ENCODE measurements at regions not wholly inside any gene's neighbourhood (a gene's known extent, or its start where the extent isn't known, plus 50 kb on each side); places are given as distances from the start of the nearest gene placed in this dataset.

- TF ChIP-seq CTCF (IDR thresholded peaks at IDR 0.05; ENCODE audit: low read depth, low read length): no peak
Measured at GRCh38 chr12:74846116-74846515, 308.5 kb downstream of the ATXN7L3B start.

DNA sequence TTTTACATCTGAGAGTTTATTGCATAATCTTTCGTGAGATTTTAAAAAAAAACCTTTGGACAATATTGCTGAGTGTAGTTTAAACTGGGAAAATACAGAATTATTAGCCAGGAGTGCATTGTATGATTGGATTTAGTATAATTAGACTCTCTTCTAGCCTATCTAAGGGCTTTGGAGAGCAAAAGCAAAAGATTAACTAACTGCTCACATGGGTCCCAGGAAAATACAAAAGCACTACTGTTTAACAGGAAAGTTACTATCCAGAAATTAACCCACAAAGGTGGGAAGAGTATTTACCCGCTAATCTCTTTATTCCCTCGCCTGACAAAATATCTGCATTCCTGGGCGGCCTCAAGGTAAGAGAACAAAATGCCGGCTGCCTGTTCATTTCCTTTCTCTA, 309.5 kb downstream of the ATXN7L3B start:
- TF ChIP-seq CTCF (IDR thresholded peaks at IDR 0.05; ENCODE audit: low read depth, low read length): no peak

More at GRCh38 chr12:74846116-74846515, 308.5 kb downstream of the ATXN7L3B start:
- no peak for DNase-seq (ENCODE audit: extremely low read depth, low read depth)

DNA sequence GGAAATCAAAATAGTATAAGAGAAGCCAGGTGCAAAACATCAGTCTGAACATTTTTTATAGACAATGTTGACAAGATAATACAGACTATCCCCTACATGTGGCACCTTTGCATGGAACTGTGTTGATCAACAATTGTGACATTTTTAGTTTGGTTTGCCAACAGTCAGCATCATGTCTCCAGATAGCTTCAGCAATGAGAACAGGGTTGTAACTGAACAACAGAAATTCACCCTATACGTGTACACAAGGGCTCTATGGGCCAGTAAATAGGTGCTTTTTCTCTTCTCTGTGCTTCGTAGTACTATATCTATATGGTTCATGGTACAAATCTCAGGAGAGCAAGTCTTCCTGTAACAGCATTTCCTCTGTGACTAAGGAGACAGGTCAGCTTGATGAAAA, 310.4 kb downstream of the ATXN7L3B start:
- TF ChIP-seq CTCF (IDR thresholded peaks at IDR 0.05; ENCODE audit: low read depth, low read length): no peak
- no peak for DNase-seq (ENCODE audit: extremely low read depth, low read depth)

More for the DNA sequence above, 309.5 kb downstream of the ATXN7L3B start:
- DNase-seq (ENCODE audit: extremely low read depth, low read depth): no peak

GRCh38 chr12:74849801-74850200, 312.2 kb downstream of the ATXN7L3B start:
- DNase-seq (ENCODE audit: extremely low read depth, low read depth): no peak
- no peak for TF ChIP-seq CTCF (IDR thresholded peaks at IDR 0.05; ENCODE audit: low read depth, low read length)

GRCh38 chr12:74871817-74872216, 334.2 kb downstream of the ATXN7L3B start:
- no peak for DNase-seq (ENCODE audit: extremely low read depth, low read depth)
- no peak for TF ChIP-seq CTCF (IDR thresholded peaks at IDR 0.05; ENCODE audit: low read depth, low read length)

DNA sequence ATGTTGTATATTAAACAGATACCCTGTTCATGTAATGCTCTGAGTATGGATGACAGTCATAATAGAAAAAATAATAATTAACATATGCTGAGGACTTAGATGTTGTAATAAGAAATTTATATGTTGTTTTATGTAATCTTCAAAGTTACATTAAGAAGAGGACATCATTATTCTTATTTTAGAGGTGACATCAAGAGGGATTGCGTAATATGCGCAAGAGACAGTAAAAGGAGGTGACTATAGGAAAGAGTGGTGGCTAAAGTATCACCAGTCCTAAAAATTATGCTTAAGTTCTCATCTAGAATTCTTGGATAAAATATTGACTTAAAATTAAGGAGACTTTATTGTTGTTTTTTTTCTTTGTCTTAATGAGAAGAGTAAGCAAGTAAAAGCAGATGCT, 323.9 kb downstream of the KCNC2 start:
- DNase-seq (ENCODE audit: extremely low read depth, low read depth): no peak
- no peak for TF ChIP-seq CTCF (IDR thresholded peaks at IDR 0.05; ENCODE audit: low read depth, low read length)

DNA sequence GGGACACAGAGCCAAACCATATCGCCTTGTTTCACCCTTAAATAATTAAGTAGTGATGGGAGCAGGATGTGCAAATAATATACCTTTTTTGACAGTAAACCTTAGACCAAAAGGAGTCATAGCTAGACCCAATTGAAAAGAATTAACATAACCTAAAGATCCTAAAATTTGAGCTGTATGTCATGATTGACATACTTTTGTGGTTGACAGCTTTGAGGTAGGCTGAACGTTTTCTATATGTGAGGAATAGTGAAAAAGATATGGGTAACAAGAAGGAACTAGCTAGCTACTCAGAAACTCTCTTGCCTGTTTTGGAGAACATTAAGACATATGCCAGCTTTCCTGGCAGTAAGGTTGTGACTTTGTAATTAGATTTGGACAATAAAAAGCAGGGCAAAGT, 320.6 kb downstream of the KCNC2 start:
- TF ChIP-seq CTCF (IDR thresholded peaks at IDR 0.05; ENCODE audit: low read depth, low read length): no peak

More for the DNA sequence above, 320.6 kb downstream of the KCNC2 start:
- no peak for DNase-seq (ENCODE audit: extremely low read depth, low read depth)
